Neural cell (in vitro differentiated cells): ENCODE measurements at regions not wholly inside any gene's neighbourhood (a gene's known extent, or its start where the extent isn't known, plus 50 kb on each side); places are given as distances from the start of the nearest gene placed in this dataset.

Experiments used
- H2AFZ ChIP-seq: fragments of 200-600, 300-800 bp; sonication (generic), shearing (Covaris generic); 2 replicates; pipeline ENCODE4 v1.6.0; 2014; ENCODE audit warnings: low read depth, mild to moderate bottlenecking, antibody characterized with exemption, low read length, moderate library complexity
- H3F3A ChIP-seq: fragments of 200-600 bp; shearing (Covaris generic); 2 replicates; pipeline ENCODE4 v1.6.1; 2016; ENCODE audit warnings: mild to moderate bottlenecking, moderate library complexity, mixed read lengths, antibody characterized with exemption, low read length; ENCODE audit not compliant: insufficient read depth, poor library complexity, severe bottlenecking
- H3K27ac ChIP-seq: fragments of 200-600, 300-800 bp; sonication (generic), shearing (Covaris generic); 2 replicates; pipeline ENCODE4 v1.5.1; 2014; ENCODE audit warnings: mild to moderate bottlenecking, low read length, moderate library complexity
- H3K27me3 ChIP-seq: fragments of 300-800, 200-600 bp; sonication (generic), shearing (Covaris generic); 2 replicates; pipeline ENCODE4 v1.6.0; 2014; ENCODE audit warnings: mild to moderate bottlenecking, low read depth, low read length, moderate library complexity; ENCODE audit not compliant: insufficient read depth
- H3K36me3 ChIP-seq: fragments of 300-800, 200-600 bp; sonication (generic), shearing (Covaris generic); 2 replicates; pipeline ENCODE4 v1.5.1; 2014; ENCODE audit warnings: mild to moderate bottlenecking, antibody characterized with exemption, low read length, moderate library complexity; ENCODE audit not compliant: insufficient read depth
- H3K4me2 ChIP-seq: fragments of 300-800, 200-600 bp; sonication (generic), shearing (Covaris generic); 2 replicates; pipeline ENCODE4 v1.6.0; 2014; ENCODE audit warnings: mild to moderate bottlenecking, low read length
- H3K4me3 ChIP-seq: fragments of 300-800, 200-600 bp; sonication (generic), shearing (Covaris generic); 2 replicates; pipeline ENCODE4 v1.5.1; 2014; ENCODE audit warnings: mild to moderate bottlenecking, low read length, moderate library complexity
- H3K79me2 ChIP-seq: fragments of 200-600 bp; shearing (Covaris generic); replicated peaks from 2 replicates; pipeline ENCODE4 v1.6.0; 2014; ENCODE audit warnings: mild to moderate bottlenecking, low read length, moderate library complexity; ENCODE audit not compliant: insufficient read depth
- H3K9ac ChIP-seq: fragments of 300-800, 200-600 bp; sonication (generic), shearing (Covaris generic); 2 replicates; pipeline ENCODE4 v1.6.1; 2016; ENCODE audit warnings: mild to moderate bottlenecking, low read length, mixed read lengths
- H3K9me2 ChIP-seq: fragments of 200-600 bp; shearing (Covaris generic); 2 replicates; pipeline ENCODE4 v1.6.1; 2016; ENCODE audit warnings: mild to moderate bottlenecking, low read length, mixed read lengths; ENCODE audit not compliant: insufficient read depth
- H3K9me3 ChIP-seq: fragments of 200-600, 300-800 bp; sonication (generic), shearing (Covaris generic); 2 replicates; pipeline ENCODE4 v1.6.1; 2016; ENCODE audit warnings: mild to moderate bottlenecking, mixed run types, low read length, moderate library complexity, mixed read lengths
- H4K20me1 ChIP-seq: fragments of 200-600 bp; shearing (Covaris generic); 2 replicates; pipeline ENCODE4 v1.6.1; 2016; ENCODE audit warnings: mild to moderate bottlenecking, mixed run types; ENCODE audit not compliant: insufficient read depth
- EP300 ChIP-seq: fragments of 450-650 bp; conservative IDR thresholded peaks from 2 replicates; pipeline ENCODE4 v1.6.1; 2014; ENCODE audit warnings: antibody characterized with exemption, mild to moderate bottlenecking, moderate library complexity; ENCODE audit not compliant: poor library complexity, severe bottlenecking
- EZH2 ChIP-seq: fragments of 200-600, 300-800 bp; shearing (Covaris generic), sonication (generic); IDR thresholded peaks from 2 replicates; pipeline ENCODE4 v1.6.1; 2014; ENCODE audit warnings: antibody characterized with exemption, low read length, borderline replicate concordance, mild to moderate bottlenecking; ENCODE audit not compliant: insufficient read depth, poor library complexity, severe bottlenecking
- MXI1 ChIP-seq: fragments of 450-650 bp; conservative IDR thresholded peaks from 2 replicates; pipeline ENCODE4 v1.6.1; 2014; ENCODE audit warnings: antibody characterized with exemption, mild to moderate bottlenecking; ENCODE audit not compliant: poor library complexity, severe bottlenecking
- POLR2AphosphoS5 ChIP-seq: IDR thresholded peaks from 2 replicates; pipeline ENCODE4 v1.6.1; 2012
- RAD21 ChIP-seq: fragments of 450-650 bp; conservative IDR thresholded peaks from 2 replicates; pipeline ENCODE4 v1.6.1; 2014; ENCODE audit warnings: antibody characterized with exemption, mild to moderate bottlenecking, moderate library complexity
- SMC3 ChIP-seq: fragments of 450-650 bp; conservative IDR thresholded peaks from 2 replicates; pipeline ENCODE4 v1.6.1; 2014; ENCODE audit warnings: antibody characterized with exemption, mild to moderate bottlenecking, moderate library complexity; ENCODE audit not compliant: poor library complexity
- TAF1 ChIP-seq: IDR thresholded peaks from 2 replicates; pipeline ENCODE4 v1.6.1; 2012; ENCODE audit warnings: low read depth
- TF ChIP-seq, protein P1 (sequence below): fragments of 450-650 bp; IDR thresholded peaks from 2 replicates; pipeline ENCODE4 v1.5.1; 2014; ENCODE audit warnings: antibody characterized with exemption, mild to moderate bottlenecking, moderate library complexity; ENCODE audit not compliant: poor library complexity, severe bottlenecking
- TF ChIP-seq, protein P2 (sequence below): IDR thresholded peaks from 2 replicates; pipeline ENCODE4 v1.6.1; 2012; ENCODE audit warnings: borderline replicate concordance

DNA sequence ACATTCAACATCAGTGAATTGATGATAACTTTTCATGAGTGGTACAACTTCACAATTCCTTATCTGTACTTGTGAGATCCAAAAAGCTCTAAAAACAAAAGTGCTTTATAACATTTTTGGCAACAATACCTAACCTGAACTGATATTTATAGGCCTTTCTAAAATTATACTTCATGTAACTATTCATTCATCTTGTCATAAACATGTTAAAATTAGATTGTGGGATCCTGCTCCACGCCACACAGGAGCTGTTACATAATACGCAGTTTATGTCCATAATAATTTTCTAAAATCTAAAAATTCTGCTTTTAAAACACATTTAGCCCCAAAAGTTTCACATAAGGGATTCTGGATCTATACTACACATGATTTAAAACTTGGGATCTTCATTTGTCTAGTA, 908.5 kb upstream of the CHAC2 start:
- no peak overlapping the region for H3K9ac ChIP-seq
- no peaks in the 10 kb centered on the region for H3K79me2 ChIP-seq
- H3K9me3 ChIP-seq = no peaks in the 10 kb centered on the region
- TF ChIP-seq EZH2 (no peak), POLR2AphosphoS5 (no peak), TAF1 (no peak), EP300 (no peak), RAD21 (no peak), SMC3 (no peak), MXI1 (no peak)
- TF ChIP-seq, protein P1, sequence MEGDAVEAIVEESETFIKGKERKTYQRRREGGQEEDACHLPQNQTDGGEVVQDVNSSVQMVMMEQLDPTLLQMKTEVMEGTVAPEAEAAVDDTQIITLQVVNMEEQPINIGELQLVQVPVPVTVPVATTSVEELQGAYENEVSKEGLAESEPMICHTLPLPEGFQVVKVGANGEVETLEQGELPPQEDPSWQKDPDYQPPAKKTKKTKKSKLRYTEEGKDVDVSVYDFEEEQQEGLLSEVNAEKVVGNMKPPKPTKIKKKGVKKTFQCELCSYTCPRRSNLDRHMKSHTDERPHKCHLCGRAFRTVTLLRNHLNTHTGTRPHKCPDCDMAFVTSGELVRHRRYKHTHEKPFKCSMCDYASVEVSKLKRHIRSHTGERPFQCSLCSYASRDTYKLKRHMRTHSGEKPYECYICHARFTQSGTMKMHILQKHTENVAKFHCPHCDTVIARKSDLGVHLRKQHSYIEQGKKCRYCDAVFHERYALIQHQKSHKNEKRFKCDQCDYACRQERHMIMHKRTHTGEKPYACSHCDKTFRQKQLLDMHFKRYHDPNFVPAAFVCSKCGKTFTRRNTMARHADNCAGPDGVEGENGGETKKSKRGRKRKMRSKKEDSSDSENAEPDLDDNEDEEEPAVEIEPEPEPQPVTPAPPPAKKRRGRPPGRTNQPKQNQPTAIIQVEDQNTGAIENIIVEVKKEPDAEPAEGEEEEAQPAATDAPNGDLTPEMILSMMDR = no peak
- TF ChIP-seq, protein P2, sequence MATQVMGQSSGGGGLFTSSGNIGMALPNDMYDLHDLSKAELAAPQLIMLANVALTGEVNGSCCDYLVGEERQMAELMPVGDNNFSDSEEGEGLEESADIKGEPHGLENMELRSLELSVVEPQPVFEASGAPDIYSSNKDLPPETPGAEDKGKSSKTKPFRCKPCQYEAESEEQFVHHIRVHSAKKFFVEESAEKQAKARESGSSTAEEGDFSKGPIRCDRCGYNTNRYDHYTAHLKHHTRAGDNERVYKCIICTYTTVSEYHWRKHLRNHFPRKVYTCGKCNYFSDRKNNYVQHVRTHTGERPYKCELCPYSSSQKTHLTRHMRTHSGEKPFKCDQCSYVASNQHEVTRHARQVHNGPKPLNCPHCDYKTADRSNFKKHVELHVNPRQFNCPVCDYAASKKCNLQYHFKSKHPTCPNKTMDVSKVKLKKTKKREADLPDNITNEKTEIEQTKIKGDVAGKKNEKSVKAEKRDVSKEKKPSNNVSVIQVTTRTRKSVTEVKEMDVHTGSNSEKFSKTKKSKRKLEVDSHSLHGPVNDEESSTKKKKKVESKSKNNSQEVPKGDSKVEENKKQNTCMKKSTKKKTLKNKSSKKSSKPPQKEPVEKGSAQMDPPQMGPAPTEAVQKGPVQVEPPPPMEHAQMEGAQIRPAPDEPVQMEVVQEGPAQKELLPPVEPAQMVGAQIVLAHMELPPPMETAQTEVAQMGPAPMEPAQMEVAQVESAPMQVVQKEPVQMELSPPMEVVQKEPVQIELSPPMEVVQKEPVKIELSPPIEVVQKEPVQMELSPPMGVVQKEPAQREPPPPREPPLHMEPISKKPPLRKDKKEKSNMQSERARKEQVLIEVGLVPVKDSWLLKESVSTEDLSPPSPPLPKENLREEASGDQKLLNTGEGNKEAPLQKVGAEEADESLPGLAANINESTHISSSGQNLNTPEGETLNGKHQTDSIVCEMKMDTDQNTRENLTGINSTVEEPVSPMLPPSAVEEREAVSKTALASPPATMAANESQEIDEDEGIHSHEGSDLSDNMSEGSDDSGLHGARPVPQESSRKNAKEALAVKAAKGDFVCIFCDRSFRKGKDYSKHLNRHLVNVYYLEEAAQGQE = no peak
- H4K20me1 ChIP-seq = no peaks in the 10 kb centered on the region
- no peak overlapping the region for H3K4me2 ChIP-seq
- H3K9me2 ChIP-seq = no peaks in the 10 kb centered on the region
- no peak overlapping the region for H3K4me3 ChIP-seq
- H3K27ac ChIP-seq = no peak overlapping the region
- no peaks in the 10 kb centered on the region for H3K27me3 ChIP-seq
- no peaks in the 10 kb centered on the region for H3F3A ChIP-seq
- H3K36me3 ChIP-seq = no peaks in the 10 kb centered on the region
- H2AFZ ChIP-seq = no peak overlapping the region

DNA sequence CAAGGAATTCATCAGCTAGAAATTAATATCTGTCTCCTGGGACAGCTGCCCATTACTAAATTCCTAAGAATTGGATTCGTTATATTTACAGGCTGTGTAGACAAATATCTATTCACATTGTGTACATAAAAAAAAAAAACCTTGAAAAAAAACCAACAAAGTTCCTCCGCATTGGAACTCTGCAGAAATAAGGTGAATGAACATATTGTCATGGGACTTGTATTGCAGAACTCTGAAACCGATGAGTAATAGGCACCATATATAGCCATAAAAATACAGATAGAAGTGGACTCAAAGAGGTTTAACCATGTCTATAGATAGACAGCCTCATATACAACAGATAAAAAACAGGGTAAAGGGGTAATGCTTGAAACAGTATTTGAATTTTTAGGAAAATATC, 909.9 kb upstream of the CHAC2 start:
- Histone ChIP-seq H3K27ac (no peak overlapping the region), H3K79me2 (no peaks in the 10 kb centered on the region), H3K4me3 (no peak overlapping the region), H4K20me1 (no peaks in the 10 kb centered on the region), H3K4me2 (no peak overlapping the region), H3F3A (no peaks in the 10 kb centered on the region), H3K36me3 (no peaks in the 10 kb centered on the region), H3K9me3 (no peaks in the 10 kb centered on the region), H2AFZ (no peak overlapping the region), H3K9ac (no peak overlapping the region), H3K9me2 (no peaks in the 10 kb centered on the region), H3K27me3 (no peaks in the 10 kb centered on the region)
- no peak for TF ChIP-seq POLR2AphosphoS5
- TF ChIP-seq, protein P1 = no peak
- no peak for TF ChIP-seq EZH2
- no peak for TF ChIP-seq MXI1
- no peak for TF ChIP-seq SMC3
- TF ChIP-seq, protein P2 = no peak
- no peak for TF ChIP-seq EP300
- TF ChIP-seq RAD21 = no peak
- no peak for TF ChIP-seq TAF1
